Pancreas (tissue), 10 donors: ENCODE measurements at regions not wholly inside any gene's neighbourhood (a gene's known extent, or its start where the extent isn't known, plus 50 kb on each side); places are given as distances from the start of the nearest gene placed in this dataset.

Experiments used
- ATAC-seq, 4 donors: fragments of 200-7000 bp; cut with Tn5 transposase; one replicate each; pipeline versions ENCODE4 v1.8.0 to v1.9.1; 2020; ENCODE audit warnings: mild to moderate bottlenecking in 4 of 4, moderate library complexity in 4 of 4
- DNase-seq, 6 donors: peaks; one replicate each; pipeline ENCODE4 v3.0.0-alpha.2; 2020
- FAIRE-seq: peaks from 2 replicates; lab custom pipeline; 2012; peaks lifted over from hg19 to GRCh38; lab: Jason Lieb, UNC
- H3K27ac ChIP-seq, 4 donors: fragments of 200-600 bp; sonication (generic); 1 replicate in 3 of 4; 2 replicates in 1 of 4; pipeline versions ENCODE4 v1.5.0 to v1.8.0; 2020
- H3K27me3 ChIP-seq, 4 donors: fragments of 200-600 bp; one replicate each; pipeline ENCODE4 v1.8.0; 2021
- H3K36me3 ChIP-seq, 3 donors: fragments of 200-600 bp; sonication (generic) in 1 of 3; one replicate each; pipeline versions ENCODE4 v1.5.0 to v1.8.0; 2020 to 2021
- H3K4me1 ChIP-seq, 3 donors: fragments of 200-600 bp; one replicate each; pipeline ENCODE4 v1.8.0; 2021
- H3K4me3 ChIP-seq, 4 donors: fragments of 200-600 bp; sonication (generic) in 2 of 4; one replicate each; pipeline versions ENCODE4 v1.5.0 to v1.8.0; 2020 to 2021
- H3K9me3 ChIP-seq, 4 donors: fragments of 200-600 bp; one replicate each; pipeline ENCODE4 v1.8.0; 2021
- CTCF ChIP-seq, 4 donors: fragments of 200-600 bp; sonication (generic) in 3 of 4; IDR thresholded peaks; one replicate each; pipeline versions ENCODE4 v1.5.0 to v1.8.0; 2021; ENCODE audit warnings: antibody characterized with exemption in 4 of 4
- WGBS, 2 donors: extraction: QIAGEN DNeasy Blood & Tissue Kit; methylation state at CpG; one replicate each; pipeline ENCODE4 v1.1.7; 2013; 5-methylcytosine and 5-hydroxymethylcytosine counted together
- intact Hi-C, 3 donors: fragments of 100-400 bp; cut with DNase I; formaldehyde crosslinking; loops; one replicate each; pipeline versions ENCODE4 v1.11.1 to v1.14.2; 2022
- donor health status: healthy with polysubstance abuse.
- donor health status: DM: no; HTN: no; CAD: no; lungs with moderate emphysema.
- donor health status: DM: no; HTN: no; CAD: no.
- donor health status: control.
- donor health status: control.
- donor health status: Bipolar disorder and iron deficiency.
- donor health status: DM: yes; HTN: yes; CAD: no.
- donor health status: DM: no; HTN: no; CAD: no.
- donor health status: DM: no; HTN: no; CAD: no.
- donor health status: DM: yes; HTN: yes; CAD: no.

DNA sequence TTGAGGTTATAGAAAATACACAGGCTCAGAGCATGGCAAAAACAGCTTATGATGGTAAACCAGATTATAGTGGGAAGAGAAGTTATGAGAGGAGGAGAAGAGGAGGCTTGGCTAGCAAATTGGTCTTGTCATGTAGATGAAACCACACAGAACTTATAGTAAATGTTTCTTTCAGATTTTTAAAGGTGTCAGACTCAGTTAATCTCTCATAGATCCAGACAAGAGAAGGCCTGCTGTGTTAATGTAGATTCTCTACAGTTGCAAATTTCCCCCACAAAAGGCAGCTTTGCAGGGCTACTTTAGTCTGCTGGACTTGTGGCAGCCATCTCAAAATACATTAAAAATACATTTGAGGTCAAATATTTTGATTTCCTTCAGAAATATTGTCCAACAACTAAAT, 1731.7 kb downstream of the ARAP2 start:
- H3K27me3 ChIP-seq, result no peaks in the 10 kb centered on the region
- no peak overlapping the region for H3K27ac ChIP-seq
- ATAC-seq (no peak), FAIRE-seq (no peak), DNase-seq (no peak)
- H3K4me1 ChIP-seq, result no peaks in the 10 kb centered on the region
- H3K4me3 ChIP-seq, result no peak overlapping the region
- H3K36me3 ChIP-seq, result no peaks in the 10 kb centered on the region
- no peak for TF ChIP-seq CTCF (IDR thresholded peaks at IDR 0.05)
- intact Hi-C loops, result no loop called here
- H3K9me3 ChIP-seq, result no peaks in the 10 kb centered on the region

DNA sequence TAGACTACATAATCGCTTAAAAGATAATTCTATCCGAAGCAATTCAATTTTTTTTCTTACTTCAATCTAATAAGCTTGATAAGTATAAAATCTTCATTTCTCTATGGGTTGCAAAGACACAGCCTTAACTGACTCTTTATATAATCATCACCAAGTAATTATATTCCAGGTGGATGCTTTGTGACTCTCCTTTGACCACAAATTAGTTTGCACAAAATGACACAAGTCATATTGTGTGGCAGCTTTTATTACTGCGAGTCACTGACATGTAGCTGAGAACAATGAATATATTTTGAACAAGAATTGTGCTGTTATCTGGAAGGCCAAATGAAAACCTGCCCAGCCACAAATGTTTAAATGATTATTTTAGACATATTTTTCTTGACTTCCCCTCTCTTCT, 1727.8 kb downstream of the ARAP2 start:
- 62 to 75% methylated on average over 3 of the region's 3 CpGs for WGBS, 2 donors
- no peak for TF ChIP-seq CTCF (IDR thresholded peaks at IDR 0.05)
- Histone ChIP-seq H3K4me3 (no peak overlapping the region), H3K4me1 (no peaks in the 10 kb centered on the region), H3K9me3 (no peaks in the 10 kb centered on the region), H3K27ac (no peak overlapping the region), H3K27me3 (no peaks in the 10 kb centered on the region), H3K36me3 (no peaks in the 10 kb centered on the region)
- intact Hi-C loops, result no loop called here
- no peak for FAIRE-seq
- DNase-seq, result no peak
- ATAC-seq, result no peak

DNA sequence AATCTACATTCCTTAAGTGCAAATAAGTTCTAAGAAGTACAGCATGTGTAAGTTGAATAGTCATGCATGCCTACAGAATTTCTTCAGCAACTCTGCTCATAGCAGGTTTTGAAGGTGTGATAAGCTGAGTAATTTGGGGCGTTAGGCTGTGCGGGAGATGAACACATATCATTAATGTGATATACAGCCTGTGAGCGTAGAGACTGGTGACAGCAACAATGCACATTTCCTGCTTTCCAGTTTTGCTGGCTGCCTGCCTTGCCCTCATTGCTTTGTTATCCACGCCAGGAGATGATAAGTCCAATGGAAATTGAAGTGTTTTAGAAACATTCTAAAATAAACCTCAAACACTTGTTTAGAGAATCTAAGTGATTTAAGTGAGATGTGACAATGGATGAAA, 1709.4 kb downstream of the ARAP2 start:
- DNase-seq, result no peak
- no peak for ATAC-seq
- Histone ChIP-seq H3K9me3 (no peaks in the 10 kb centered on the region), H3K4me3 (no peak overlapping the region), H3K36me3 (no peaks in the 10 kb centered on the region), H3K27me3 (no peaks in the 10 kb centered on the region), H3K4me1 (no peaks in the 10 kb centered on the region), H3K27ac (no peak overlapping the region)
- TF ChIP-seq CTCF (IDR thresholded peaks at IDR 0.05), result no peak
- FAIRE-seq, result no peak
- intact Hi-C loops, result no loop called here
- 38 to 42% methylated on average over 4 of the region's 4 CpGs for WGBS, 2 donors

GRCh38 chr4:34566091-34566490, 1678.2 kb downstream of the ARAP2 start:
- no peak overlapping the region for H3K27ac ChIP-seq
- intact Hi-C loops, result no loop called here
- H3K9me3 ChIP-seq, result no peaks in the 10 kb centered on the region
- H3K4me1 ChIP-seq, result no peaks in the 10 kb centered on the region
- no peaks in the 10 kb centered on the region for H3K27me3 ChIP-seq
- ATAC-seq (no peak), DNase-seq (no peak), FAIRE-seq (no peak)
- no peaks in the 10 kb centered on the region for H3K36me3 ChIP-seq
- TF ChIP-seq CTCF (IDR thresholded peaks at IDR 0.05), result no peak
- WGBS, 2 donors, result 36 to 46% methylated on average over 2 of the region's 2 CpGs
- H3K4me3 ChIP-seq, result no peak overlapping the region

- WGBS, 2 donors, result 36 to 46% methylated on average over 3 of the region's 3 CpGs
- TF ChIP-seq CTCF (IDR thresholded peaks at IDR 0.05), result no peak
- no peak for ATAC-seq
- Histone ChIP-seq H3K27ac (no peak overlapping the region), H3K4me3 (no peak overlapping the region), H3K9me3 (no peaks in the 10 kb centered on the region), H3K4me1 (no peaks in the 10 kb centered on the region), H3K27me3 (no peaks in the 10 kb centered on the region), H3K36me3 (no peaks in the 10 kb centered on the region)
- no peak for DNase-seq
- intact Hi-C loops, result no loop called here
- no peak for FAIRE-seq
These were observed 1672.3 kb downstream of the ARAP2 start for GRCh38 chr4:34572026-34572425.
